ENCODE measurements at regions not wholly inside any gene's neighbourhood (a gene's known extent, or its start where the extent isn't known, plus 50 kb on each side); places are given as distances from the start of the nearest gene placed in this dataset.
A peak's percentile ranks its signal among the peaks of the same experiment; 100 is the strongest.
"Not testable (repeated sequence)": the region's sequence is repeated elsewhere in the genome, so short reads cannot be mapped to it uniquely, and the experiment has no call there.

GRCh38 chr9:129436751-129437625 is 183.9 kb downstream of the C9orf50 start:
- intact Hi-C loops (cut with micrococcal nuclease): no loop called here
- H3K27me3 Mint-ChIP-seq (ENCODE audit: low read depth): peaks cover 44% of the 10 kb centered on the region
- CTCF ChIA-PET: no interaction called here

DNA sequence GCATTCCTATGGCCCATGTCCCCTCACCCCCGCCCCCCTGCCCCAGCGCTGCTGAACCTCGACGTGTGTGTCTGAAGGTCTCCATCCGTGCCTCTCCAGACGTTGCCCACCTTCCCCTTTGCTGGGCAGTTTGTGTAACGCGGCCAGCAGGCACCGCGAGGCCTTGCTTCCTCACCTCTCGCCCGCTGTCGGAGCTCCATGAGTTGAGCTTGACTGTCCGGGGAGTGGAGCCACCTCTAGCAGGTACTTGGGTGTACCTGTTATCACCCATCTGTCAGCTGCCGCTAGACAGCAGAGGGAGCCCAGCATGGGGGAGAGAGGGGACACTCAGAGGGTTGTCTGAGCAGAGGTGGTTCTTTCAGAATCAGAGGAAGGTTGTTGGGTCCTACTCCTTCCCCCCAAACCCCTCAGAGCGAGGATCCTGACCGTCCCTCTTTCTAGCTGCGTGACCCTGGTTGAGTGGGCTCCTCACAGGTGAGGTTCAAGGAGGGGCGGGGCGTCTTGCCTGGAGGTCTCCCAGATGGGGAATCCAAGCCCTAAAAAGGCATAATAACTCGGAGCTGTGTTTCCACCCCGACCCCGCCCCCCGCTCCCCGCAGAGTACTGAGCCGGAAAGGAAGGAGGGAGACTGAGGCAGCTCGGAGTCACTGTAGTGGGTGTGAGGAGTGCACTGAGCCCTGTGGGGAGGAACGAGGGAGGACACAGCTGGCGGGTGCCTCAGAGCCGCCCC is 184.7 kb downstream of the C9orf50 start:
- Mint-ChIP-seq H3K36me3 (ENCODE audit: low read depth) (no peaks in the 10 kb centered on the region), H3K27me3 (ENCODE audit: low read depth) (peaks cover 42% of the 10 kb centered on the region), H3K4me1 (ENCODE audit: low read depth) (peaks cover 17% of the 10 kb centered on the region), H3K4me3 (no peak overlapping the region), H3K27ac (no peak overlapping the region), H3K9me3 (no peaks in the 10 kb centered on the region)
- no peak for DNase-seq
- CTCF ChIA-PET: no interaction called here
- intact Hi-C loops (cut with micrococcal nuclease): no loop called here

More at GRCh38 chr9:129436751-129437625, 183.9 kb downstream of the C9orf50 start:
- Mint-ChIP-seq H3K4me3 (peak overlapping the region; percentile 71), H3K36me3 (ENCODE audit: low read depth) (no peaks in the 10 kb centered on the region), H3K4me1 (ENCODE audit: low read depth) (peaks cover 17% of the 10 kb centered on the region), H3K27ac (no peak overlapping the region), H3K9me3 (no peaks in the 10 kb centered on the region)
- peak; percentile 25 for DNase-seq

GRCh38 chr9:129435291-129435690 is 185.6 kb downstream of the C9orf50 start:
- no peak for DNase-seq
- Mint-ChIP-seq H3K9me3 (no peaks in the 10 kb centered on the region), H3K36me3 (ENCODE audit: low read depth) (no peaks in the 10 kb centered on the region), H3K4me3 (no peak overlapping the region), H3K4me1 (ENCODE audit: low read depth) (peaks cover 17% of the 10 kb centered on the region), H3K27me3 (ENCODE audit: low read depth) (peaks cover 37% of the 10 kb centered on the region), H3K27ac (no peak overlapping the region)
- intact Hi-C loops (cut with micrococcal nuclease): no loop called here
- CTCF ChIA-PET: no interaction called here

- intact Hi-C loops (cut with micrococcal nuclease): no loop called here
- Mint-ChIP-seq H3K27ac (no peak overlapping the region), H3K4me1 (ENCODE audit: low read depth) (peaks cover 17% of the 10 kb centered on the region), H3K4me3 (no peak overlapping the region), H3K27me3 (ENCODE audit: low read depth) (peaks cover 31% of the 10 kb centered on the region), H3K36me3 (ENCODE audit: low read depth) (no peaks in the 10 kb centered on the region), H3K9me3 (no peaks in the 10 kb centered on the region)
- CTCF ChIA-PET: no interaction called here
- no peak for DNase-seq
Observed at GRCh38 chr9:129434187-129434586, 186.7 kb downstream of the C9orf50 start.

- H3K36me3 Mint-ChIP-seq (ENCODE audit: low read depth): no peaks in the 10 kb centered on the region
- DNase-seq: no peak
- intact Hi-C loops (cut with micrococcal nuclease): no loop called here
- no peaks in the 10 kb centered on the region for H3K9me3 Mint-ChIP-seq
- H3K4me1 Mint-ChIP-seq (ENCODE audit: low read depth): peaks cover 5% of the 10 kb centered on the region
- CTCF ChIA-PET: interaction anchor here (0.6 kb wide), 1 partner anchor 11 kb away, joined by 3 read pairs; no protein-coding TSS in a partner anchor
- peaks cover 15% of the 10 kb centered on the region for H3K27me3 Mint-ChIP-seq (ENCODE audit: low read depth)
- H3K4me3 Mint-ChIP-seq: no peak overlapping the region
- no peak overlapping the region for H3K27ac Mint-ChIP-seq
Observed at GRCh38 chr9:129432297-129433154, 188.4 kb downstream of the C9orf50 start.

- no peak overlapping the region for H3K27ac Mint-ChIP-seq
- intact Hi-C loops (cut with micrococcal nuclease): no loop called here
- no peak for DNase-seq
- no peaks in the 10 kb centered on the region for H3K9me3 Mint-ChIP-seq
- H3K4me3 Mint-ChIP-seq: no peak overlapping the region
- no peaks in the 10 kb centered on the region for H3K4me1 Mint-ChIP-seq (ENCODE audit: low read depth)
- H3K36me3 Mint-ChIP-seq (ENCODE audit: low read depth): no peaks in the 10 kb centered on the region
- peaks cover 4% of the 10 kb centered on the region for H3K27me3 Mint-ChIP-seq (ENCODE audit: low read depth)
- CTCF ChIA-PET: no interaction called here
Observed at GRCh38 chr9:129430940-129431643, 189.8 kb downstream of the C9orf50 start.

DNA sequence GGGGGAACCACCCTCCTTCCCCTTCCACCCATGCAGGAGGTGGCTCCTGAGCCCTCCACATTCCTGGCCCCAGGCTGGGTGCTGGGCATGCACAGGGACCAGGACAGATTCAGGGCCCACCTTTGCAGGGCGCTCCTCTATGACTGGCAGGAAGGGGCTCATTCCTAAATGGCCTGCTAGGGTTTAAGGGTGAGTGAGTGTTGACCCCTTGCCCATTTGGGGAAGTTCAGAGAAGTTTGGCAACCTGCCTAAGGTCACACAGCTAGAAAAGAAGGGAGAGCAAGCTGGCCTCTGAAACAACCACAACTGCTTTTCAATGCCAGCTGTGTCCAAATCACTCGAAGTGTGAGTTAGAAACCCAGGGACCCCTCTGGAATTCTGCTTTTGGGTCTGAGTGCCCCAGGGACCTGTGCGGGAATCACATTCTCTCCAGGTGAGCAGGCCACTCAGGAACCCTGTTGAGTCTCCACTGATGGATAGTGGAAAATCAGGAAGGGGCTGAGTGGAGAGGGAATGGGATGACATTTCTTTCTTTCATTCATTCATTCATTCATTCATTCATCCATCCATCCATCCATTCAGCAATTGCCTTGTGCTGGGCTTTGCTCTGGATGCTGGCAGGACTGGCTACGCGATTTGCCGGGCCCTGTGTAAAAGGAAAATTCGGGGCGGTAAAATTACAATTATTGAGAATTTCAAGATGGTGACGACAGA is 191.9 kb downstream of the C9orf50 start:
- Mint-ChIP-seq H3K36me3 (ENCODE audit: low read depth) (no peaks in the 10 kb centered on the region), H3K9me3 (no peaks in the 10 kb centered on the region), H3K4me3 (no peak overlapping the region), H3K27me3 (ENCODE audit: low read depth) (no peaks in the 10 kb centered on the region), H3K4me1 (ENCODE audit: low read depth) (no peaks in the 10 kb centered on the region), H3K27ac (no peak overlapping the region)
- intact Hi-C loops (cut with micrococcal nuclease): no loop called here
- CTCF ChIA-PET: interaction anchor here (1.6 kb wide), 1 partner anchor 298 kb away, joined by 3 read pairs; no protein-coding TSS in a partner anchor
- DNase-seq: no peak

DNA sequence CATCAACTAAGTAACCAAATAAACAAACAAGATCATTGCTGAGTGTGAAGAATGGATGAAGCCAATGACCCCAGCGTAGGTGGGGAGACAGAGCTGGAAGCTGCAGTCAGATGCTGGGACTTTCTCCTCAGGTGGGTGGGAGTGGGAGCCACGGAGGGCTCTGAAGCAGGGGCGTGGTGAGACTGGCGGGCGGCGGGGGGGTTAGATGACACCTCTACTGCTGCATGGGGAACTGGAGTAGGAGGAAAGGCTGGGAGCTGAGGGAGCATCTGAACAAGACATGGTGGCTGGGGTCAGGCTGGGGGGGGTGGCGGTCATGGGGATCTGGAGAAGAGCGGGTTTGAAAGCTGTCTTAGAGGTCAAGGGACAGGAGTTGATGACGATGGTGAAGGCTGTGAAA is 193.8 kb downstream of the C9orf50 start:
- Mint-ChIP-seq H3K27ac (no peak overlapping the region), H3K27me3 (ENCODE audit: low read depth) (no peaks in the 10 kb centered on the region), H3K4me1 (ENCODE audit: low read depth) (peaks cover 5% of the 10 kb centered on the region), H3K36me3 (ENCODE audit: low read depth) (no peaks in the 10 kb centered on the region), H3K4me3 (no peak overlapping the region), H3K9me3 (no peaks in the 10 kb centered on the region)
- intact Hi-C loops (cut with micrococcal nuclease): no loop called here
- CTCF ChIA-PET: no interaction called here
- DNase-seq: no peak

- CTCF ChIA-PET; H3K27me3 Mint-ChIP-seq (ENCODE audit: low read depth); DNase-seq; intact Hi-C loops (cut with micrococcal nuclease); H3K4me3 Mint-ChIP-seq; H3K36me3 Mint-ChIP-seq (ENCODE audit: low read depth); H3K4me1 Mint-ChIP-seq (ENCODE audit: low read depth); H3K27ac Mint-ChIP-seq; H3K9me3 Mint-ChIP-seq: not testable (repeated sequence)
Observed at GRCh38 chr9:129423755-129424154, 197.1 kb downstream of the C9orf50 start.

DNA sequence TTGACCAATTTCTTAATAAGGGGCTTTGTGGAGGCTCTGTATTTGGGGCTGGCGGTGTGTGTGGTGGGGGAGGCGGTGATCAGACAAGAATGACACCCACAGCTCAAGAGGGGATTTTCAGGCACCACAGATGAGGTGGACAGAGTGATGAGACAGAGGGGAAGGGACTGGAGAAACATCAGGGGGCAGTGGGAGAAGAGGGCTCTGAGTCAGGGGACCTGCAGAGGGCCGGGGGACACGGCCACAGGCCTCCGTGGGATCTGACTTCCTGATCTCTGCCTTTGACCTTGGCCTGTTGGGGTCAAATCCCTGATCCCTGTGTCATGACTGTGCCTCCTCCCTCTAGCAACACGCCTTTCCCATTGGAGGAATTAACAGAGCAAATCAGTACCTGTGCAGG is 197.7 kb downstream of the C9orf50 start:
- H3K4me3 Mint-ChIP-seq: no peak overlapping the region
- H3K9me3 Mint-ChIP-seq: no peaks in the 10 kb centered on the region
- no peaks in the 10 kb centered on the region for H3K27me3 Mint-ChIP-seq (ENCODE audit: low read depth)
- no peak overlapping the region for H3K27ac Mint-ChIP-seq
- H3K4me1 Mint-ChIP-seq (ENCODE audit: low read depth): peaks cover 6% of the 10 kb centered on the region
- H3K36me3 Mint-ChIP-seq (ENCODE audit: low read depth): no peaks in the 10 kb centered on the region
- CTCF ChIA-PET: interaction anchor here (1.0 kb wide), 1 partner anchor 285 kb away, joined by 3 read pairs; no protein-coding TSS in a partner anchor
- no peak for DNase-seq
- intact Hi-C loops (cut with micrococcal nuclease): no loop called here

DNA sequence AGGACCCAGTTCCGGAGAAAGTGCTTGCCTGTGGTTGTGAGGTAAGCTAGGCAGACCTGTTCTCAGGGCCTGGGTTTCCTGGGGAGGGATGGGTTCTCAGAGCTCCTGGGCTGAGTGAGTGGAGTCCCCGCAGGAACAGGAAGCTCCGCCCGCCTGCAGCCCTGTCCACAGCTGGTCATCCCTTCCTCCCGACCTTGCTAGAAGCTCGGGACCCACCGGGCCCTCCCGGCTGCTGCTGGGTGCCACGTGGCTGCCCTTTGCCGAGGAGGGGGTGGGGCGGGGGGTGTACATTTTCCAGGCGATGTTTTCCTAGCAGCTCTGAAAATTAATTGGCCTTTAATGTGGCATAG is 198.1 kb downstream of the C9orf50 start:
- Mint-ChIP-seq H3K4me3 (no peak overlapping the region), H3K36me3 (ENCODE audit: low read depth) (no peaks in the 10 kb centered on the region), H3K27me3 (ENCODE audit: low read depth) (no peaks in the 10 kb centered on the region), H3K4me1 (ENCODE audit: low read depth) (peaks cover 6% of the 10 kb centered on the region), H3K9me3 (no peaks in the 10 kb centered on the region), H3K27ac (no peak overlapping the region)
- no peak for DNase-seq
- CTCF ChIA-PET: interaction anchor here (0.5 to 1.0 kb wide), 2 partner anchors 19 to 284 kb away, joined by 3 to 5 read pairs; no protein-coding TSS in a partner anchor
- intact Hi-C loops (cut with micrococcal nuclease): no loop called here
